CD4-positive, alpha-beta T cell (primary cell): ENCODE measurements at regions not wholly inside any gene's neighbourhood (a gene's known extent, or its start where the extent isn't known, plus 50 kb on each side); places are given as distances from the start of the nearest gene placed in this dataset.

Experiments used
- ATAC-seq: fragments of 200-7000 bp; cut with Tn5 transposase; one replicate; pipeline ENCODE4 v1.10.0; 2022; ENCODE audit warnings: mild to moderate bottlenecking; ENCODE audit not compliant: poor library complexity
- CTCF ChIA-PET: fragments of 350-600 bp; sonication (Branson Sonifier 250); formaldehyde crosslinking; loops from one replicate; lab custom pipeline; 2021; ENCODE audit warnings: antibody characterized with exemption, inconsistent platforms; lab: Charles Lee
- POLR2A ChIA-PET: fragments of 350-600 bp; sonication (Branson Sonifier 250); formaldehyde crosslinking; loops from one replicate; lab custom pipeline; 2021; ENCODE audit warnings: antibody characterized with exemption, inconsistent platforms; lab: Charles Lee
- DNase-seq, 14 experiments: peaks; one replicate each; pipeline ENCODE4 v3.0.0-alpha.2; 2013 to 2020; ENCODE audit warnings: mixed read lengths in 2 of 14
- H3K27ac ChIP-seq, 2 donors: one replicate each; pipeline versions ENCODE4 v1.5.1 to v1.7.0; 2013; ENCODE audit warnings: low read length in 2 of 2, low read depth in 1 of 2, mild to moderate bottlenecking in 1 of 2
- H3K27me3 ChIP-seq, 2 experiments: 1 replicate in 1 of 2; 2 replicates in 1 of 2; pipeline versions ENCODE4 v1.6.1 to v1.7.0; 2013; ENCODE audit warnings: low read length in 2 of 2, control low read depth in 1 of 2, mild to moderate bottlenecking in 1 of 2, moderate library complexity in 1 of 2; ENCODE audit not compliant: insufficient read depth in 2 of 2, control insufficient read depth in 1 of 2
- H3K36me3 ChIP-seq: one replicate; pipeline ENCODE4 v1.6.1; 2013; ENCODE audit warnings: low read length, control low read depth; ENCODE audit not compliant: insufficient read depth
- H3K4me1 ChIP-seq: one replicate; pipeline ENCODE4 v1.6.1; 2013; ENCODE audit warnings: low read length, control low read depth; ENCODE audit not compliant: insufficient read depth
- H3K4me3 ChIP-seq: one replicate; pipeline ENCODE4 v1.5.1; 2013; ENCODE audit warnings: mild to moderate bottlenecking, low read length, moderate library complexity
- H3K9me3 ChIP-seq, 2 experiments: 1 replicate in 1 of 2; 2 replicates in 1 of 2; pipeline versions ENCODE4 v1.6.1 to v1.7.0; 2013; ENCODE audit warnings: low read length in 2 of 2, mild to moderate bottlenecking in 2 of 2, control low read depth in 1 of 2, moderate library complexity in 1 of 2; ENCODE audit not compliant: control insufficient read depth in 1 of 2, insufficient read depth in 1 of 2
- H3K27ac Mint-ChIP-seq: one replicate; pipeline ENCODE4 v1.8.0; 2020; ENCODE audit warnings: mixed read lengths
- H3K27me3 Mint-ChIP-seq: one replicate; pipeline ENCODE4 v1.8.0; 2021; ENCODE audit warnings: mixed read lengths
- H3K36me3 Mint-ChIP-seq: one replicate; pipeline ENCODE4 v1.8.0; 2021; ENCODE audit warnings: low read depth, mixed read lengths
- H3K4me1 Mint-ChIP-seq: one replicate; pipeline ENCODE4 v1.8.0; 2021; ENCODE audit warnings: low read depth, mixed read lengths
- H3K4me3 Mint-ChIP-seq: one replicate; pipeline ENCODE4 v1.8.0; 2020; ENCODE audit warnings: mild to moderate bottlenecking, mixed read lengths
- H3K9me3 Mint-ChIP-seq: one replicate; pipeline ENCODE4 v1.8.0; 2020; ENCODE audit warnings: mixed read lengths
- CTCF ChIP-seq: fragments of 200-600 bp; IDR thresholded peaks from one replicate; pipeline ENCODE4 v1.8.0; 2022; ENCODE audit warnings: antibody characterized with exemption, mild to moderate bottlenecking
- intact Hi-C, 2 experiments: fragments of 100-400 bp; cut with DNase I in 1 of 2; cut with micrococcal nuclease in 1 of 2; formaldehyde crosslinking; loops; one replicate each; pipeline versions ENCODE4 v1.15.1 to v1.9.0; 2023 to 2025; cut with DNase I, micrococcal nuclease

- Mint-ChIP-seq H3K27me3 (no peaks in the 10 kb centered on the region), H3K27ac (no peak overlapping the region), H3K36me3 (no peaks in the 10 kb centered on the region), H3K4me3 (no peak overlapping the region), H3K4me1 (peaks cover 24% of the 10 kb centered on the region), H3K9me3 (no peaks in the 10 kb centered on the region)
- POLR2A ChIA-PET, result no interaction called here
- DNase-seq, result no peak
- Histone ChIP-seq H3K27me3 (no peaks in the 10 kb centered on the region), H3K4me3 (no peak overlapping the region), H3K27ac (no peak overlapping the region), H3K9me3 (no peaks in the 10 kb centered on the region), H3K4me1 (peaks cover 20% of the 10 kb centered on the region), H3K36me3 (no peaks in the 10 kb centered on the region)
- no peak for ATAC-seq
- CTCF ChIA-PET, result no interaction called here
- intact Hi-C loops, result no loop called here
- TF ChIP-seq CTCF, result no peak
Observed at GRCh38 chr20:50376888-50377459, 133.2 kb upstream of the PTPN1 start.

- Mint-ChIP-seq H3K27me3 (no peaks in the 10 kb centered on the region), H3K4me3 (no peak overlapping the region), H3K9me3 (no peaks in the 10 kb centered on the region), H3K36me3 (no peaks in the 10 kb centered on the region), H3K27ac (no peak overlapping the region), H3K4me1 (peaks cover 36% of the 10 kb centered on the region)
- no peak for TF ChIP-seq CTCF
- H3K9me3 ChIP-seq, result peaks cover 0 to 3% of the 10 kb centered on the region in 2 experiments
- DNase-seq (no peak), ATAC-seq (no peak)
- POLR2A ChIA-PET, result no interaction called here
- H3K36me3 ChIP-seq, result no peaks in the 10 kb centered on the region
- CTCF ChIA-PET, result no interaction called here
- no peak overlapping the region for H3K27ac ChIP-seq
- no peaks in the 10 kb centered on the region for H3K27me3 ChIP-seq
- peaks cover 33% of the 10 kb centered on the region for H3K4me1 ChIP-seq
- intact Hi-C loops, result no loop called here
- H3K4me3 ChIP-seq, result no peak overlapping the region
Observed at GRCh38 chr20:50378170-50379000, 131.8 kb upstream of the PTPN1 start.

- TF ChIP-seq CTCF, result no peak
- Histone ChIP-seq H3K27me3 (no peaks in the 10 kb centered on the region), H3K9me3 (peaks cover 0 to 3% of the 10 kb centered on the region in 2 experiments), H3K27ac (no peak overlapping the region), H3K4me1 (peaks cover 33% of the 10 kb centered on the region), H3K4me3 (no peak overlapping the region), H3K36me3 (no peaks in the 10 kb centered on the region)
- CTCF ChIA-PET, result no interaction called here
- Mint-ChIP-seq H3K27me3 (no peaks in the 10 kb centered on the region), H3K9me3 (no peaks in the 10 kb centered on the region), H3K36me3 (no peaks in the 10 kb centered on the region), H3K4me3 (no peak overlapping the region), H3K27ac (no peak overlapping the region), H3K4me1 (peaks cover 40% of the 10 kb centered on the region)
- intact Hi-C loops, result no loop called here
- ATAC-seq (no peak), DNase-seq (peak in 2 of 14 experiments; percentile 50 to 55)
- POLR2A ChIA-PET, result no interaction called here
Observed at GRCh38 chr20:50379049-50379990, 130.9 kb upstream of the PTPN1 start.
